CD4-positive, alpha-beta T cell (primary cell): ENCODE measurements at regions not wholly inside any gene's neighbourhood (a gene's known extent, or its start where the extent isn't known, plus 50 kb on each side); places are given as distances from the start of the nearest gene placed in this dataset.

Experiments used
- ATAC-seq: fragments of 200-7000 bp; cut with Tn5 transposase; one replicate; pipeline ENCODE4 v1.10.0; 2022; ENCODE audit warnings: mild to moderate bottlenecking; ENCODE audit not compliant: poor library complexity
- CTCF ChIA-PET: fragments of 350-600 bp; sonication (Branson Sonifier 250); formaldehyde crosslinking; loops from one replicate; lab custom pipeline; 2021; ENCODE audit warnings: antibody characterized with exemption, inconsistent platforms; lab: Charles Lee
- POLR2A ChIA-PET: fragments of 350-600 bp; sonication (Branson Sonifier 250); formaldehyde crosslinking; loops from one replicate; lab custom pipeline; 2021; ENCODE audit warnings: antibody characterized with exemption, inconsistent platforms; lab: Charles Lee
- DNase-seq, 14 experiments: peaks; one replicate each; pipeline ENCODE4 v3.0.0-alpha.2; 2013 to 2020; ENCODE audit warnings: mixed read lengths in 2 of 14
- H3K27ac ChIP-seq, 2 donors: one replicate each; pipeline versions ENCODE4 v1.5.1 to v1.7.0; 2013; ENCODE audit warnings: low read length in 2 of 2, low read depth in 1 of 2, mild to moderate bottlenecking in 1 of 2
- H3K27me3 ChIP-seq, 2 experiments: 1 replicate in 1 of 2; 2 replicates in 1 of 2; pipeline versions ENCODE4 v1.6.1 to v1.7.0; 2013; ENCODE audit warnings: low read length in 2 of 2, control low read depth in 1 of 2, mild to moderate bottlenecking in 1 of 2, moderate library complexity in 1 of 2; ENCODE audit not compliant: insufficient read depth in 2 of 2, control insufficient read depth in 1 of 2
- H3K36me3 ChIP-seq: one replicate; pipeline ENCODE4 v1.6.1; 2013; ENCODE audit warnings: low read length, control low read depth; ENCODE audit not compliant: insufficient read depth
- H3K4me1 ChIP-seq: one replicate; pipeline ENCODE4 v1.6.1; 2013; ENCODE audit warnings: low read length, control low read depth; ENCODE audit not compliant: insufficient read depth
- H3K4me3 ChIP-seq: one replicate; pipeline ENCODE4 v1.5.1; 2013; ENCODE audit warnings: mild to moderate bottlenecking, low read length, moderate library complexity
- H3K9me3 ChIP-seq, 2 experiments: 1 replicate in 1 of 2; 2 replicates in 1 of 2; pipeline versions ENCODE4 v1.6.1 to v1.7.0; 2013; ENCODE audit warnings: low read length in 2 of 2, mild to moderate bottlenecking in 2 of 2, control low read depth in 1 of 2, moderate library complexity in 1 of 2; ENCODE audit not compliant: control insufficient read depth in 1 of 2, insufficient read depth in 1 of 2
- H3K27ac Mint-ChIP-seq: one replicate; pipeline ENCODE4 v1.8.0; 2020; ENCODE audit warnings: mixed read lengths
- H3K27me3 Mint-ChIP-seq: one replicate; pipeline ENCODE4 v1.8.0; 2021; ENCODE audit warnings: mixed read lengths
- H3K36me3 Mint-ChIP-seq: one replicate; pipeline ENCODE4 v1.8.0; 2021; ENCODE audit warnings: low read depth, mixed read lengths
- H3K4me1 Mint-ChIP-seq: one replicate; pipeline ENCODE4 v1.8.0; 2021; ENCODE audit warnings: low read depth, mixed read lengths
- H3K4me3 Mint-ChIP-seq: one replicate; pipeline ENCODE4 v1.8.0; 2020; ENCODE audit warnings: mild to moderate bottlenecking, mixed read lengths
- H3K9me3 Mint-ChIP-seq: one replicate; pipeline ENCODE4 v1.8.0; 2020; ENCODE audit warnings: mixed read lengths
- intact Hi-C, 2 experiments: fragments of 100-400 bp; cut with DNase I in 1 of 2; cut with micrococcal nuclease in 1 of 2; formaldehyde crosslinking; loops; one replicate each; pipeline versions ENCODE4 v1.15.1 to v1.9.0; 2023 to 2025; cut with DNase I, micrococcal nuclease
- TF ChIP-seq, protein P1 (sequence below): fragments of 200-600 bp; IDR thresholded peaks from one replicate; pipeline ENCODE4 v1.8.0; 2022; ENCODE audit warnings: antibody characterized with exemption, mild to moderate bottlenecking

DNA sequence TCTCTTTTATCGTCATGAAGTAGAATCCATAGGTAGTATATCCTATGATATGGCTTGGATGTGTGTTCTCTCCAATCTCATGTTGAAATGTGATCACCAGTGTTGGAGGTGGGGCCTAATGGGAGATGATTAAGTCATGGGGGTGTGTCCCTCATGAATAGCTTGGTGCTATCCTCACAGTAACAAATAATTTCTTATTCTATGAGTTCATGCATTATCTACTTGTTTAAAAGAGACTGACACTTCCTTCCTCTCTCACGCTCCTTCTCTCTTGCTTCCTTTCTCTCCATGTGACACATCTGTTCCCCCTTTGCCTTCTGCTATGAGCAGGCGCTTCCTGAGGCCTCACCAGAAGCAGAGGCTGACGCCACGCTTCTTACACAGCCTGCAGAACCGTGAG is 165.6 kb downstream of the MREG start:
- Histone ChIP-seq H3K9me3 (no peaks in the 10 kb centered on the region), H3K4me3 (no peak overlapping the region), H3K27me3 (peaks cover 0 to 3% of the 10 kb centered on the region in 2 experiments), H3K36me3 (no peaks in the 10 kb centered on the region), H3K27ac (no peak overlapping the region), H3K4me1 (no peaks in the 10 kb centered on the region)
- intact Hi-C loops: no loop called here
- Mint-ChIP-seq H3K4me1 (no peaks in the 10 kb centered on the region), H3K9me3 (no peaks in the 10 kb centered on the region), H3K36me3 (no peaks in the 10 kb centered on the region), H3K27me3 (no peaks in the 10 kb centered on the region), H3K4me3 (no peak overlapping the region), H3K27ac (no peak overlapping the region)
- ChIA-PET POLR2A (no interaction called here), CTCF (no interaction called here)
- DNase-seq (peak in 2 of 14 experiments; percentile 13 to 29), ATAC-seq (no peak)
- TF ChIP-seq, protein P1, sequence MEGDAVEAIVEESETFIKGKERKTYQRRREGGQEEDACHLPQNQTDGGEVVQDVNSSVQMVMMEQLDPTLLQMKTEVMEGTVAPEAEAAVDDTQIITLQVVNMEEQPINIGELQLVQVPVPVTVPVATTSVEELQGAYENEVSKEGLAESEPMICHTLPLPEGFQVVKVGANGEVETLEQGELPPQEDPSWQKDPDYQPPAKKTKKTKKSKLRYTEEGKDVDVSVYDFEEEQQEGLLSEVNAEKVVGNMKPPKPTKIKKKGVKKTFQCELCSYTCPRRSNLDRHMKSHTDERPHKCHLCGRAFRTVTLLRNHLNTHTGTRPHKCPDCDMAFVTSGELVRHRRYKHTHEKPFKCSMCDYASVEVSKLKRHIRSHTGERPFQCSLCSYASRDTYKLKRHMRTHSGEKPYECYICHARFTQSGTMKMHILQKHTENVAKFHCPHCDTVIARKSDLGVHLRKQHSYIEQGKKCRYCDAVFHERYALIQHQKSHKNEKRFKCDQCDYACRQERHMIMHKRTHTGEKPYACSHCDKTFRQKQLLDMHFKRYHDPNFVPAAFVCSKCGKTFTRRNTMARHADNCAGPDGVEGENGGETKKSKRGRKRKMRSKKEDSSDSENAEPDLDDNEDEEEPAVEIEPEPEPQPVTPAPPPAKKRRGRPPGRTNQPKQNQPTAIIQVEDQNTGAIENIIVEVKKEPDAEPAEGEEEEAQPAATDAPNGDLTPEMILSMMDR: no peak

DNA sequence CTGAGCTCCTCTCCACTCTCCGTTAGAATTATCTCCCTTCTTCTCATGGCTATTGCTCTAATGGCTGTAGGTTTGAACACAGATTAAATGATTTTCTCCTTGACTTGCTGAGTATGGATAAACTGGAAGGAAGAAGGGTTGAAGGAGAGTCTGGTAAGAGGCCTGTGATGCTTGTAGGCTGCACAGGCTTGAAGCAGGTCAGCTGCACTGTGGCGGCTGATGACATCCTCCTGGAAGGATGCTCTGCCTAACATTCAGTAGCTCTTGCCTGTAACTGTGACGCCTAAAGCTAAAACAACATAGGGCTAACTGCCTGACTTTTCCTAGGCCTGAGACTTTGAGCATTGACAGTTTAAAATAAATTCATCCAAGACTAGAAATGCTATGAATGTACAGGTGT is 166.3 kb downstream of the MREG start:
- POLR2A ChIA-PET: no interaction called here
- H3K9me3 Mint-ChIP-seq: no peaks in the 10 kb centered on the region
- H3K27ac Mint-ChIP-seq: no peak overlapping the region
- Histone ChIP-seq H3K9me3 (no peaks in the 10 kb centered on the region), H3K4me3 (no peak overlapping the region), H3K27ac (no peak overlapping the region), H3K4me1 (no peaks in the 10 kb centered on the region), H3K27me3 (peaks cover 0 to 3% of the 10 kb centered on the region in 2 experiments), H3K36me3 (no peaks in the 10 kb centered on the region)
- intact Hi-C loops: no loop called here
- DNase-seq (no peak), ATAC-seq (no peak)
- no peaks in the 10 kb centered on the region for H3K36me3 Mint-ChIP-seq
- no peak overlapping the region for H3K4me3 Mint-ChIP-seq
- TF ChIP-seq, protein P1: no peak
- CTCF ChIA-PET: no interaction called here
- no peaks in the 10 kb centered on the region for H3K4me1 Mint-ChIP-seq
- no peaks in the 10 kb centered on the region for H3K27me3 Mint-ChIP-seq

DNA sequence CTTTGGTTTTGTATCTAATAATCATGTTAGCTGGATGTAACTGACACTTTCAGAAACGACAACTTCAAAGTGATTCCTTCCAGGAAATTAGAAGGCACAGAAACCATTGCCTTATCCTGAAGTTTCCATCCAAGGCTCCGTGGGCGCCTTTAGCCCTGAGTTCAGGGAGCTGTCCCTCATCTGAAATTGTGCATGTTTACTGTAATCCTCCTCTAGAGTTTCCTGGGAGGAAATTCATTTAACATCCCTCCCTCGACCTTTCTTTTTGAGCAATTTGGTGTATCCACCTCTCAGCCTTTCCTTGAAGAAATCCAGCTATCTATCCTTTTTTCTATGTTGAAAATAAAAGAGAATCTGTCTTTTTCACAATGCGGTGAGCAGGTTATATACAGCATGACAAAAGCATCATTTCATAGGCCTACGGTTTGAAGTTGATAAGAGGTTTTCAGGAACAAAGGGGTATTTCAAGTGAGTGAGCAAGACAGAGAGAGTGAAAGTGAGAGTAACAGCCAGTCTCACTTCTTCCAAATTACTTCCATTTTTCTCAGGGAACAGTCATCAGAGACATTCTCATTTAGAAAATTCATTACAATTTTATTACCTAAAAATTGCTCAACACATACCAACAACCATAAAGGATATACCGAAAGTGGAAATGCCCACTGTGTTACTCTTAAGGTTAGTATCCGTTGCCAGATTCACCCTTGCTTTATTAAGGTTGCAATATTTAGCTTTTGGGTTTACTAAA is 167.3 kb downstream of the MREG start:
- H3K27ac ChIP-seq: no peak overlapping the region
- CTCF ChIA-PET: no interaction called here

More for the DNA sequence above, 167.3 kb downstream of the MREG start:
- Histone ChIP-seq H3K4me1 (no peaks in the 10 kb centered on the region), H3K36me3 (no peaks in the 10 kb centered on the region), H3K9me3 (no peaks in the 10 kb centered on the region), H3K27me3 (peaks cover 0 to 3% of the 10 kb centered on the region in 2 experiments), H3K4me3 (no peak overlapping the region)
- Mint-ChIP-seq H3K9me3 (no peaks in the 10 kb centered on the region), H3K27ac (no peak overlapping the region), H3K4me1 (no peaks in the 10 kb centered on the region), H3K36me3 (no peaks in the 10 kb centered on the region), H3K4me3 (no peak overlapping the region), H3K27me3 (no peaks in the 10 kb centered on the region)
- DNase-seq (peak in 2 of 14 experiments; percentile 24 to 29), ATAC-seq (no peak)
- POLR2A ChIA-PET: no interaction called here
- TF ChIP-seq, protein P1: no peak
- intact Hi-C loops: no loop called here
